ENCODE measurements at regions not wholly inside any gene's neighbourhood (a gene's known extent, or its start where the extent isn't known, plus 50 kb on each side); places are given as distances from the start of the nearest gene placed in this dataset.
A peak's percentile ranks its signal among the peaks of the same experiment; 100 is the strongest.
"Not testable (repeated sequence)": the region's sequence is repeated elsewhere in the genome, so short reads cannot be mapped to it uniquely, and the experiment has no call there.

DNA sequence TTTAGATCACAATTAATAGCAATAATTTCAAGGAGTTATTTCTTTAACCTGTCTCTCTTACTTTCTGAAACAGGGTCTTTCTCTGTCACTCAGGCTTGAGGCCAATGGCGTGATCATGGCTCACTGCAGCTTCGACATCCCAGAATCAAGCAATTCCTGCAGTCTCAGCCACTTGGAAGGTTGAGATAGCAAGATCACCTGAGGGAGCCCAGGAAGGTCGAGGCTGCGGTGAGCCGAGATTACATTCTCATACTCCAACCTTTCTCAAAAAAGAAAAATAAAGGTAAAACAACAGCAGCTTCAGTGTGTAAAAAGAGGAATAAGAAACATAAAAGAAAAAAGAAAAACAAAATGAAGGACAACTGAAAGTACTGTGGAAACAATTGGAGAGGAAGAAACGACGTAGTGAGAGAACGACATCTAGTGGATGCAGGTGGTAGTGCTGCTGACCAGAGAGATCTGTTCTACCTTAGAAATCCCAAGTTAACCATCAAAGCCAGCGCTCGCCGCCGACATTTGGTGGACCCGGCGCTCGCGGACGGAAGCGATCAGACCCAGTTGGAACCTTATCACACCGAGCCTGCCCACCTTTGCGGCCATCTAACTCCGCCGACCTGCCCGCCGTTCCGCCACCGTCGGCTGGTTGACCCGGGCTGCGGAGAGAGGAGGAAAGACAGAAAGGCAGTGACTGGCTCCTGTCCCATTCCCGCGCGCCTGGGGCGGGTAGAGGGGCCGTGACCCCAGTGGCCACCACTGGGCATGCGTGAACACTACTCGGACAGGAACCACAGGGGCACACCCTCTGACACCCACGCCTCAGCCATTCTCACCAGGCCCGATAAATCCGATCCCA is 196.1 kb downstream of the ALG10 start:
- H3K9me3 ChIP-seq (ENCODE audit: control insufficient read depth, low read length): no peaks in the 10 kb centered on the region
- TF ChIP-seq, protein P1, sequence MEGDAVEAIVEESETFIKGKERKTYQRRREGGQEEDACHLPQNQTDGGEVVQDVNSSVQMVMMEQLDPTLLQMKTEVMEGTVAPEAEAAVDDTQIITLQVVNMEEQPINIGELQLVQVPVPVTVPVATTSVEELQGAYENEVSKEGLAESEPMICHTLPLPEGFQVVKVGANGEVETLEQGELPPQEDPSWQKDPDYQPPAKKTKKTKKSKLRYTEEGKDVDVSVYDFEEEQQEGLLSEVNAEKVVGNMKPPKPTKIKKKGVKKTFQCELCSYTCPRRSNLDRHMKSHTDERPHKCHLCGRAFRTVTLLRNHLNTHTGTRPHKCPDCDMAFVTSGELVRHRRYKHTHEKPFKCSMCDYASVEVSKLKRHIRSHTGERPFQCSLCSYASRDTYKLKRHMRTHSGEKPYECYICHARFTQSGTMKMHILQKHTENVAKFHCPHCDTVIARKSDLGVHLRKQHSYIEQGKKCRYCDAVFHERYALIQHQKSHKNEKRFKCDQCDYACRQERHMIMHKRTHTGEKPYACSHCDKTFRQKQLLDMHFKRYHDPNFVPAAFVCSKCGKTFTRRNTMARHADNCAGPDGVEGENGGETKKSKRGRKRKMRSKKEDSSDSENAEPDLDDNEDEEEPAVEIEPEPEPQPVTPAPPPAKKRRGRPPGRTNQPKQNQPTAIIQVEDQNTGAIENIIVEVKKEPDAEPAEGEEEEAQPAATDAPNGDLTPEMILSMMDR (IDR thresholded peaks at IDR 0.05): peak; percentile 85
- peak overlapping the region; percentile 81 for H3K4me3 ChIP-seq (ENCODE audit: low read depth, low read length)
- no peaks in the 10 kb centered on the region for H3K4me1 ChIP-seq
- peak overlapping the region; percentile 51 for H2AFZ ChIP-seq
- no peaks in the 10 kb centered on the region for H3K79me2 ChIP-seq
- H3K36me3 ChIP-seq (ENCODE audit: control insufficient read depth, insufficient read depth, low read length): no peaks in the 10 kb centered on the region
- no peak overlapping the region for H3K9ac ChIP-seq
- no peaks in the 10 kb centered on the region for H3K27me3 ChIP-seq (ENCODE audit: control insufficient read depth, insufficient read depth, low read length)
- peak overlapping the region; percentile 96 for H3K4me2 ChIP-seq (ENCODE audit: low read length)
- no peak overlapping the region for H3K27ac ChIP-seq

DNA sequence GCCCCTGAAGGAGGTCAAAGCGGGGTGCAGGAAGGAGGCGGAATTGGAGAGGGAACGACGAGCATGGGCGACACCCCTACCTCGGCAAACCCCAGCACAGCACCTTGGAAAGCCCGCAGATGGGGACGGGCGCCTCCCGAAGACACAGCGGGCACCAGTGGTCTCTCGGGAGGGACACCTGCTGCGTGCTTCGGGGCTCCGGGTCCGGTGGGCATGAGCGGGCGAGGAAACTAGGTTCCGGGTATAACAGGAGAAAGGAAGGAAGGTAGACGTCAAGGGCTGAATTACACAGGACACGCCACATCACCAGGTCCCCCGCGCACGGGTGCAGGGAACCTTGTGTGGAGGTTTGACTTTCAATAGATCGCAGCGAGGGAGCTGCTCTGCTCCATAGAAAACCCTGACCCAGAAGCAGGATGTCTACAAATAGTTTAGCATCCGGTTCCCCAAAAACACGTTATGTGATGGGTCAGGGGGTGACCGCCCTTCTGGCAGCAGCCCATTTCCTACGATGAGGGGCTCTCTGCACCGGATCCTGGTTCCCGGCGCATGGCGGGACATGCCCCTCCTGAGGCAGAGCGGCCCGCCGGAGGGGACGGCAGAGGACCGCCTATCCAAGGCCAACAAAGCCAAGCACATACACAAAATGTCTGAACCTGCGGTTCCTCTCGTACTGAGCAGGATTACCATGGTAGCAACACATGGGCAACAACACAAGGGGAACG is 196.9 kb downstream of the ALG10 start:
- no peak overlapping the region for H3K27ac ChIP-seq
- no peaks in the 10 kb centered on the region for H3K79me2 ChIP-seq
- no peaks in the 10 kb centered on the region for H3K9me3 ChIP-seq (ENCODE audit: control insufficient read depth, low read length)
- H3K9ac ChIP-seq: no peak overlapping the region
- H3K27me3 ChIP-seq (ENCODE audit: control insufficient read depth, insufficient read depth, low read length): no peaks in the 10 kb centered on the region
- H3K4me1 ChIP-seq: no peaks in the 10 kb centered on the region
- peak overlapping the region; percentile 96 for H3K4me2 ChIP-seq (ENCODE audit: low read length)
- peak overlapping the region; percentile 81 for H3K4me3 ChIP-seq (ENCODE audit: low read depth, low read length)
- TF ChIP-seq, protein P1 (IDR thresholded peaks at IDR 0.05): no peak
- H3K36me3 ChIP-seq (ENCODE audit: control insufficient read depth, insufficient read depth, low read length): no peaks in the 10 kb centered on the region
- H2AFZ ChIP-seq: peak overlapping the region; percentile 51

DNA sequence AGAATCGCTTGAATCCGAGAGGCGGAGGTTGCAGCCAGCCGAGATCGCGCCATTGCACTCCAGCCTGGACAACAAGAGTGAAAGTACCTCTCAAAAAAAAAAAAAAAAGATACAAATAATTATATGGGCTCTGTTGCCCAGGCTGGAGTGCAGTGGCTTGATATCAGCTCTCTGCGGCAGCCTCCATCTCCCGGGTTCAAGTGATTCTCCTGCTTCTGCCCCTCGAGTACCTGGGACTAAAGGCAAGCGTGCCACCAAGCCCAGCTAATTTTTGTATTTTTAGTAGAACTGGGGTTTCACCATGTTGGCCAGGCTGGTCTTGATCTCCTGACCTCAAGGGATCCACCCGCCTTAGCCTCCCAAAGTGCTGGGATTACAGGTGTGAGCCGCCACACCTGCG is 197.8 kb downstream of the ALG10 start:
- not testable (repeated sequence) for H3K4me1 ChIP-seq; H3K4me2 ChIP-seq (ENCODE audit: low read length); H3K27ac ChIP-seq; H3K9ac ChIP-seq; H3K36me3 ChIP-seq (ENCODE audit: control insufficient read depth, insufficient read depth, low read length); H2AFZ ChIP-seq; H3K4me3 ChIP-seq (ENCODE audit: low read depth, low read length); H3K9me3 ChIP-seq (ENCODE audit: control insufficient read depth, low read length); H3K79me2 ChIP-seq; H3K27me3 ChIP-seq (ENCODE audit: control insufficient read depth, insufficient read depth, low read length)

DNA sequence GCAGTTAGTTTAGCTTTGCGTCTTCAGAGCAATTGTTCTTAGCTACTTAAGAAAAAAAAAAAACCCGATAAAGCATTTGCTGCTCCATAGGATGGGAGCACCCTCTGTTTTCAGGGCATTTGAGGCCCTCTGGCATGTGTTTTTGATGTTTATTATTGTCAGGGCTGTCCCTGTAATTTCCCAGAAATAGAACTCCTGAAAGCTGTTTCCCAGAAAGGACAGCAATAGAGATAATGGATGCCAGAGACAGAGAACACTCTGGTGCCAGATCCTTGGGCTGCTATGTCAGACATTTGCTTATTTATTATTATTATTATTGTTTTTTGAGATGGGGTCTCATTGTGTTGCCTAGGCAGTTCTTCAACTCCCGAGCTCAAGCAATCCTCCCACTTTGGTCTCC is 201.3 kb downstream of the ALG10 start:
- Histone ChIP-seq H3K27me3 (ENCODE audit: control insufficient read depth, insufficient read depth, low read length) (no peaks in the 10 kb centered on the region), H3K79me2 (no peaks in the 10 kb centered on the region), H3K27ac (no peak overlapping the region), H2AFZ (no peak overlapping the region), H3K9me3 (ENCODE audit: control insufficient read depth, low read length) (no peaks in the 10 kb centered on the region), H3K36me3 (ENCODE audit: control insufficient read depth, insufficient read depth, low read length) (no peaks in the 10 kb centered on the region), H3K9ac (no peak overlapping the region), H3K4me3 (ENCODE audit: low read depth, low read length) (no peak overlapping the region), H3K4me2 (ENCODE audit: low read length) (no peak overlapping the region), H3K4me1 (no peaks in the 10 kb centered on the region)
- TF ChIP-seq, protein P1 (IDR thresholded peaks at IDR 0.05): no peak

DNA sequence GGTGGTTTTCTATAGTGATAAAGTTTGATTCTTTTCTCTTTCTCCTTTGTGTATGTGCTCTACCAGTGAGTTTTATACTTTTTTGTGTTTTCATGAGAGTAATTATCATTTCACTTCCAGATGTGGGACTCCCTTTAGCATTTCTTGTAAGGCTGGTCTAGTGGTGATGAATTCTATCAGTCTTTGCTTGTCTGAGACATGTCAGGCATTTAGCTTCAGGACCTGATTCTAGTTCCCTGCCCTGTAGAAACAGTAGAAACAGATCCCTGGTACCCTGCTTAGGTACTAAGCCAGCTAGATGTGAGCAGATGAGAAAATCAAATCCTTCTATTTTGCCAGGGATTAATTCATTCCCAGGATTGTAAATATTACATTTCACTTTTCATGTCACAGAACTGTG is 203.7 kb downstream of the ALG10 start:
- H3K36me3 ChIP-seq (ENCODE audit: control insufficient read depth, insufficient read depth, low read length); H3K4me2 ChIP-seq (ENCODE audit: low read length); H3K9ac ChIP-seq; H3K9me3 ChIP-seq (ENCODE audit: control insufficient read depth, low read length); H3K4me1 ChIP-seq; H3K79me2 ChIP-seq; H3K27ac ChIP-seq; H2AFZ ChIP-seq; H3K4me3 ChIP-seq (ENCODE audit: low read depth, low read length); H3K27me3 ChIP-seq (ENCODE audit: control insufficient read depth, insufficient read depth, low read length): not testable (repeated sequence)

DNA sequence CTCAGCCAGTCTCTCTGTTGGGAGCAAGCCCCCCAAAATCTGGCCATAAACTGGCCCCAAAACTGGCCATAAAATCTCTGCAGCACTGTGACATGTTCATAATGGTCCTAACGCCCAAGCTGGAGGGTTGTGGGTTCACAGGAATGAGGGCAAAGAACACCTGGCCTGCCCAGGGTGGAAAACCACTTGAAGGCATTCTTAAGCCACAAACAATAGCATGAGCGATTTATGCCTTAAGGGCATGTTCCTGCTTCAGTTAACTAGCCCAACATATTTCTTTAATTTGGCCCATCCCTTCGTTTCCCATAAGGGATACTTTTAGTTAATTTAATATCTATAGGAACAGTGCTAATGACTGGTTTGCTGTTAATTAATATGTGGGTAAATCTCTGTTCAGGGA is 205.8 kb downstream of the ALG10 start:
- H3K27me3 ChIP-seq (ENCODE audit: control insufficient read depth, insufficient read depth, low read length); H3K27ac ChIP-seq; H2AFZ ChIP-seq; H3K9me3 ChIP-seq (ENCODE audit: control insufficient read depth, low read length); H3K9ac ChIP-seq; H3K4me3 ChIP-seq (ENCODE audit: low read depth, low read length); H3K4me1 ChIP-seq; H3K79me2 ChIP-seq; H3K4me2 ChIP-seq (ENCODE audit: low read length); H3K36me3 ChIP-seq (ENCODE audit: control insufficient read depth, insufficient read depth, low read length): not testable (repeated sequence)

DNA sequence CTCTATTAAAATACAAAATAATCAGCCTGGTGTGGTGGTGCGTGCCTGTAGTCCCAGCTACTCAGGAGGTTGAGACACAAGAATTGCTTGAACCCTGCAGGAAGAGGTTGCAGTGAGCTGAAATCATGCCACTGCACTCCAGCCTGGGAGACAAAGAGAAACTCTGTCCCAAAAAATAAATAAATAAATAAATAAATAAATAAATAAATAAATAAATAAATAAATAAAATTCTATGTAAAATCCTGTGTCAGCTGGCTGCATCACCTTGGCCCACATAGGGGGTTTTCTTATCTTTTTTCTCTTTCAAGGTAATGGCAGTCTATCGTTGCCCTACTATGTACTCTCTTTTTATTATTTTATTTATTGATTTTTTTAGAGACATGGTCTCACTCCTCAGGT is 206.7 kb downstream of the ALG10 start:
- not testable (repeated sequence) for H2AFZ ChIP-seq; H3K27me3 ChIP-seq (ENCODE audit: control insufficient read depth, insufficient read depth, low read length); H3K4me2 ChIP-seq (ENCODE audit: low read length); H3K79me2 ChIP-seq; H3K9ac ChIP-seq; H3K9me3 ChIP-seq (ENCODE audit: control insufficient read depth, low read length); H3K4me3 ChIP-seq (ENCODE audit: low read depth, low read length); H3K4me1 ChIP-seq; H3K36me3 ChIP-seq (ENCODE audit: control insufficient read depth, insufficient read depth, low read length); H3K27ac ChIP-seq

All from parathyroid adenoma (tissue), 2 donors.